ENCODE measurements at regions not wholly inside any gene's neighbourhood (a gene's known extent, or its start where the extent isn't known, plus 50 kb on each side); places are given as distances from the start of the nearest gene placed in this dataset.
A peak's percentile ranks its signal among the peaks of the same experiment; 100 is the strongest.

- H3K27ac Mint-ChIP-seq = no peak overlapping the region
- peaks cover 26% of the 10 kb centered on the region for H3K9me3 Mint-ChIP-seq
- peaks cover 14% of the 10 kb centered on the region for H3K27me3 Mint-ChIP-seq (ENCODE audit: low read depth, poor library complexity)
- no peak for TF ChIP-seq CTCF (IDR thresholded peaks at IDR 0.05)
- no peak overlapping the region for H3K4me3 Mint-ChIP-seq
- no peaks in the 10 kb centered on the region for H3K36me3 Mint-ChIP-seq (ENCODE audit: low read depth)
- H3K4me1 Mint-ChIP-seq = peaks cover 3% of the 10 kb centered on the region
- DNase-seq = no peak
Observed at GRCh38 chr15:38905632-38906031, 341.0 kb upstream of the RASGRP1 start.

- TF ChIP-seq CTCF (IDR thresholded peaks at IDR 0.05) = no peak
- Mint-ChIP-seq H3K27me3 (ENCODE audit: low read depth, poor library complexity) (no peaks in the 10 kb centered on the region), H3K36me3 (ENCODE audit: low read depth) (no peaks in the 10 kb centered on the region), H3K4me1 (no peaks in the 10 kb centered on the region), H3K4me3 (no peak overlapping the region), H3K27ac (no peak overlapping the region), H3K9me3 (peaks cover 3% of the 10 kb centered on the region)
- no peak for DNase-seq
Observed at GRCh38 chr15:38920966-38921365, 356.4 kb upstream of the RASGRP1 start.

GRCh38 chr15:38921471-38921870 is 356.9 kb upstream of the RASGRP1 start:
- H3K4me1 Mint-ChIP-seq = no peaks in the 10 kb centered on the region
- H3K4me3 Mint-ChIP-seq = no peak overlapping the region
- DNase-seq = no peak
- no peaks in the 10 kb centered on the region for H3K9me3 Mint-ChIP-seq
- no peaks in the 10 kb centered on the region for H3K36me3 Mint-ChIP-seq (ENCODE audit: low read depth)
- TF ChIP-seq CTCF (IDR thresholded peaks at IDR 0.05) = no peak
- H3K27me3 Mint-ChIP-seq (ENCODE audit: low read depth, poor library complexity) = no peaks in the 10 kb centered on the region
- H3K27ac Mint-ChIP-seq = no peak overlapping the region

GRCh38 chr15:38928431-38928830 is 363.8 kb upstream of the RASGRP1 start:
- H3K36me3 Mint-ChIP-seq (ENCODE audit: low read depth) = no peaks in the 10 kb centered on the region
- H3K27me3 Mint-ChIP-seq (ENCODE audit: low read depth, poor library complexity) = peaks cover 5% of the 10 kb centered on the region
- peaks cover 5% of the 10 kb centered on the region for H3K4me1 Mint-ChIP-seq
- no peak overlapping the region for H3K4me3 Mint-ChIP-seq
- no peak for TF ChIP-seq CTCF (IDR thresholded peaks at IDR 0.05)
- no peaks in the 10 kb centered on the region for H3K9me3 Mint-ChIP-seq
- DNase-seq = no peak
- H3K27ac Mint-ChIP-seq = no peak overlapping the region

- no peak for DNase-seq
- Mint-ChIP-seq H3K4me1 (peaks cover 5% of the 10 kb centered on the region), H3K36me3 (ENCODE audit: low read depth) (no peaks in the 10 kb centered on the region), H3K27me3 (ENCODE audit: low read depth, poor library complexity) (peaks cover 5% of the 10 kb centered on the region), H3K27ac (no peak overlapping the region), H3K9me3 (no peaks in the 10 kb centered on the region), H3K4me3 (no peak overlapping the region)
- no peak for TF ChIP-seq CTCF (IDR thresholded peaks at IDR 0.05)
Observed at GRCh38 chr15:38930851-38931572, 366.4 kb upstream of the RASGRP1 start.

GRCh38 chr15:38941399-38941953 is 376.9 kb upstream of the RASGRP1 start:
- peak; percentile 58 for DNase-seq
- H3K36me3 Mint-ChIP-seq (ENCODE audit: low read depth) = no peaks in the 10 kb centered on the region

More at GRCh38 chr15:38941399-38941953, 376.9 kb upstream of the RASGRP1 start:
- H3K9me3 Mint-ChIP-seq = no peaks in the 10 kb centered on the region
- H3K4me1 Mint-ChIP-seq = peaks cover 50% of the 10 kb centered on the region
- peak overlapping the region; percentile 89 for H3K27ac Mint-ChIP-seq
- peaks cover 4% of the 10 kb centered on the region for H3K27me3 Mint-ChIP-seq (ENCODE audit: low read depth, poor library complexity)
- no peak for TF ChIP-seq CTCF (IDR thresholded peaks at IDR 0.05)
- peak overlapping the region; percentile 45 for H3K4me3 Mint-ChIP-seq

Data from nephron progenitor cell (in vitro differentiated cells).